CD4-positive, CD25-positive, alpha-beta regulatory T cell (primary cell): ENCODE measurements at regions not wholly inside any gene's neighbourhood (a gene's known extent, or its start where the extent isn't known, plus 50 kb on each side); places are given as distances from the start of the nearest gene placed in this dataset.
A peak's percentile ranks its signal among the peaks of the same experiment; 100 is the strongest.

Source experiments
- ATAC-seq, 2 donors: fragments of 150-1000 bp; cut with Tn5 transposase; one replicate each; pipeline ENCODE4 v1.10.0; 2021; ENCODE audit warnings: low read depth in 2 of 2, moderate number of reproducible peaks in 2 of 2, moderate library complexity in 1 of 2
- DNase-seq, 3 donors: peaks; one replicate each; pipeline versions ENCODE4 v3.0.0 to v3.0.0-alpha.2; 2012 to 2022; ENCODE audit warnings: mixed read lengths in 1 of 3
- H3K27ac ChIP-seq: one replicate; pipeline ENCODE4 v1.7.0; 2013; ENCODE audit warnings: mild to moderate bottlenecking, low read length; ENCODE audit not compliant: insufficient read depth, poor library complexity, severe bottlenecking
- H3K27me3 ChIP-seq: one replicate; pipeline ENCODE4 v1.7.0; 2013; ENCODE audit warnings: low read length; ENCODE audit not compliant: control insufficient read depth, insufficient read depth
- H3K36me3 ChIP-seq: one replicate; pipeline ENCODE4 v1.7.0; 2013; ENCODE audit warnings: mild to moderate bottlenecking, low read length, moderate library complexity; ENCODE audit not compliant: control insufficient read depth, insufficient read depth
- H3K4me1 ChIP-seq: 2 replicates; pipeline ENCODE4 v1.7.0; 2013; ENCODE audit warnings: mild to moderate bottlenecking, low read length; ENCODE audit not compliant: insufficient read depth, control insufficient read depth, poor library complexity, severe bottlenecking
- H3K4me3 ChIP-seq: one replicate; pipeline ENCODE4 v1.7.0; 2013; ENCODE audit warnings: low read depth, mild to moderate bottlenecking, low read length, moderate library complexity
- H3K9me3 ChIP-seq, 2 experiments: 1 replicate in 1 of 2; 2 replicates in 1 of 2; pipeline ENCODE4 v1.7.0; 2013; ENCODE audit warnings: low read length in 2 of 2, mild to moderate bottlenecking in 1 of 2, moderate library complexity in 1 of 2; ENCODE audit not compliant: control insufficient read depth in 2 of 2
- H3K27ac Mint-ChIP-seq, 3 donors: one replicate each; pipeline ENCODE4 v1.8.0; 2020 to 2022; ENCODE audit warnings: mild to moderate bottlenecking in 3 of 3, mixed read lengths in 3 of 3, moderate library complexity in 2 of 3
- H3K27me3 Mint-ChIP-seq: one replicate; pipeline ENCODE4 v1.8.0; 2022; ENCODE audit warnings: mild to moderate bottlenecking, mixed read lengths
- H3K36me3 Mint-ChIP-seq: one replicate; pipeline ENCODE4 v1.8.0; 2020; ENCODE audit warnings: mixed read lengths
- H3K4me1 Mint-ChIP-seq, 4 donors: one replicate each; pipeline ENCODE4 v1.8.0; 2020 to 2022; ENCODE audit warnings: mixed read lengths in 4 of 4, mild to moderate bottlenecking in 1 of 4
- H3K4me3 Mint-ChIP-seq, 4 donors: one replicate each; pipeline ENCODE4 v1.8.0; 2020 to 2022; ENCODE audit warnings: mild to moderate bottlenecking in 4 of 4, mixed read lengths in 4 of 4, moderate library complexity in 3 of 4
- H3K9me3 Mint-ChIP-seq, 7 donors: one replicate each; pipeline ENCODE4 v1.8.0; 2020 to 2022; ENCODE audit warnings: mixed read lengths in 7 of 7, mild to moderate bottlenecking in 3 of 7, moderate library complexity in 2 of 7

GRCh38 chr17:15124264-15124595 lies 140.9 kb downstream of the PMP22 start:
- no peak for DNase-seq
- no peak overlapping the region for H3K4me3 ChIP-seq
- no peak overlapping the region for H3K27ac ChIP-seq
- peaks cover 3% of the 10 kb centered on the region for H3K27me3 ChIP-seq
- no peaks in the 10 kb centered on the region for H3K4me1 Mint-ChIP-seq
- H3K36me3 ChIP-seq: no peaks in the 10 kb centered on the region
- no peak overlapping the region for H3K27ac Mint-ChIP-seq
- ATAC-seq: no peak
- H3K4me1 ChIP-seq: no peaks in the 10 kb centered on the region
- peaks cover 13% of the 10 kb centered on the region for H3K27me3 Mint-ChIP-seq
- H3K9me3 Mint-ChIP-seq: peaks cover 0 to 2% (median 0%) of the 10 kb centered on the region in 7 donors
- no peak overlapping the region for H3K4me3 Mint-ChIP-seq
- no peaks in the 10 kb centered on the region for H3K36me3 Mint-ChIP-seq
- H3K9me3 ChIP-seq: no peaks in the 10 kb centered on the region

DNA sequence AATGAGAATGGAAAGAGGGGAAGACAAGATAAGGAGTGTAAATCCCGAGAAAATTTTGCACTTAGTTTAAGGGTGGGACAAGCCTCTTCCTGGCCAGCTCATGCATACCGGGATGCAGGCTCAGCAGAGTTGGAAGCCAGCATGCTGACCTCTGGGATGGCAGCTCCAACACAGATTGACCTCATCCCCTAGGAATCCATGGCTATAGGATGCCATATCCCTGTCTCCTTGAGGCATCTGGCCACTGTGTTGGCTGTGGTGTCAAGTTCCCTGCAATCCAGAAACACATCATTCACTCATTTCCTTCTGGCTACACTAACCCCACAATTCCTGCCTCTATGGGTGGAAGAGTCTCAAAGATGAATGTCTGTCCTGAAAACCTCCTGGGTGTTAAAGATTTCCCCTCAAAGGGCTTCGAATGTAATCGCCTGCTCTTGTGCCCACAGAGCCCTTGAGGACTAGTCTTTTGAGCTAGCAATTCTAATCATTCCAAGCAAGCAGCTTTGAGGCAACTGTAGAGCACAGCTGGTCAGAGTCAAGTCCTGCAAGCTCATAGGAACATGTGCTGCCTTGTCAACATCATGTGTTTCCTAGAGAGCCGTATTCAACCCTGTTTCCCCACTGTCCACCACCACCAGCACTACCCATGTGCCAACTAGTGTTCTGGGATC lies 141.4 kb downstream of the PMP22 start:
- no peaks in the 10 kb centered on the region for H3K36me3 ChIP-seq
- no peak for DNase-seq
- H3K4me1 ChIP-seq: no peaks in the 10 kb centered on the region
- H3K27ac Mint-ChIP-seq: no peak overlapping the region
- H3K36me3 Mint-ChIP-seq: no peaks in the 10 kb centered on the region
- H3K27me3 ChIP-seq: no peaks in the 10 kb centered on the region
- no peak overlapping the region for H3K4me3 ChIP-seq
- H3K27me3 Mint-ChIP-seq: peaks cover 13% of the 10 kb centered on the region
- H3K9me3 ChIP-seq: no peaks in the 10 kb centered on the region
- H3K4me3 Mint-ChIP-seq: no peak overlapping the region
- no peaks in the 10 kb centered on the region for H3K4me1 Mint-ChIP-seq
- H3K9me3 Mint-ChIP-seq: peaks cover 0 to 2% (median 0%) of the 10 kb centered on the region in 7 donors
- H3K27ac ChIP-seq: no peak overlapping the region
- ATAC-seq: no peak

GRCh38 chr17:15122857-15123256 lies 142.3 kb downstream of the PMP22 start:
- no peak overlapping the region for H3K4me3 Mint-ChIP-seq

DNA sequence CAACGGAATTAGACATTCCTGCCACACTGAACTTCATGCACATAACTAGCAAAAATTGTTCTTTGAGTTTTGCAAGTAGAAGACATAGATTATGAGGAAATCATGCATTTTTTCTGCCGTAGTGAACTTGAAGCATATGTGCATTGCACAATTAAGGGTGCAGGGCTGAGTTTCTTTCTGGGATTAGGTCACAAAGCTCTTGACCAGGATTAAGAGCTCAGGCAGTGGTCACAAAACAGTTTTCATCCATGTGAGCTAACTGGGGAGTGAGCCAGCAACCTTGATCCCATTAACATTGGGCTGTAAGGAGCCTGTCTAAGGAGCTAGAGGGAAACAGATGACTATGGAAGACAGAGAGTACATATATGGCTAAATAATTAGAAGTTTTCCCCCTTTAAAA lies 143.7 kb downstream of the PMP22 start:
- H3K27me3 ChIP-seq: no peaks in the 10 kb centered on the region
- no peaks in the 10 kb centered on the region for H3K36me3 ChIP-seq
- no peak for ATAC-seq
- H3K27ac ChIP-seq: no peak overlapping the region
- H3K36me3 Mint-ChIP-seq: no peaks in the 10 kb centered on the region
- H3K27me3 Mint-ChIP-seq: peaks cover 13% of the 10 kb centered on the region
- H3K4me3 Mint-ChIP-seq: no peak overlapping the region
- no peaks in the 10 kb centered on the region for H3K4me1 ChIP-seq
- DNase-seq: no peak
- H3K27ac Mint-ChIP-seq: no peak overlapping the region
- no peaks in the 10 kb centered on the region for H3K4me1 Mint-ChIP-seq
- no peak overlapping the region for H3K4me3 ChIP-seq
- H3K9me3 Mint-ChIP-seq: peaks cover 0 to 5% (median 0%) of the 10 kb centered on the region in 7 donors
- H3K9me3 ChIP-seq: no peaks in the 10 kb centered on the region

More at GRCh38 chr17:15122857-15123256, 142.3 kb downstream of the PMP22 start:
- H3K9me3 ChIP-seq: no peaks in the 10 kb centered on the region
- no peak overlapping the region for H3K27ac ChIP-seq
- H3K4me1 ChIP-seq: no peaks in the 10 kb centered on the region
- no peaks in the 10 kb centered on the region for H3K36me3 ChIP-seq
- Mint-ChIP-seq H3K4me1 (no peaks in the 10 kb centered on the region), H3K27me3 (peaks cover 13% of the 10 kb centered on the region), H3K36me3 (no peaks in the 10 kb centered on the region), H3K27ac (no peak overlapping the region), H3K9me3 (peaks cover 0 to 3% (median 0%) of the 10 kb centered on the region in 7 donors)
- no peak for ATAC-seq
- no peak overlapping the region for H3K4me3 ChIP-seq
- DNase-seq: no peak
- H3K27me3 ChIP-seq: no peaks in the 10 kb centered on the region

DNA sequence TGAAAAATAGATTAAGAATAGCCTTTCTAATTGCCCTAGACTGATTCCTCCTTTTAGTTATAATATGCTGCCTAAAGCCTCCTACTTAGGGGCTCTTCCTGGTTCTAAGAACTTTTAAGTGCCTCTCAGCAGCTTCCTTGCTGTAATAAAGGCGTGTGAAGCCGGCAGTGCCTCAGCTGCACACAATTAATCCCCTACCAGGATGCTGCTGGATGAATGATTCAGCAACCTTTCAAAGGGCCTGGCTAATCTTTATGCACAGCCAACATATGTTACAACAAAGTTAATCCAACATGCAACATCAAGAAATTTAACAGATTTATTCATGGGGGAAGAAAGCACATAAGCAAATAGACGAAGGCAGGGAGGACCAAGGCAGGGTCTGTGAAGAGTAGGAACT lies 145.2 kb downstream of the PMP22 start:
- Histone ChIP-seq H3K27me3 (no peaks in the 10 kb centered on the region), H3K27ac (no peak overlapping the region), H3K4me1 (no peaks in the 10 kb centered on the region), H3K4me3 (no peak overlapping the region), H3K36me3 (no peaks in the 10 kb centered on the region), H3K9me3 (no peaks in the 10 kb centered on the region)
- DNase-seq (no peak), ATAC-seq (no peak)
- peak overlapping the region in 1 of 3 donors; percentile 15 for H3K27ac Mint-ChIP-seq
- H3K27me3 Mint-ChIP-seq: peaks cover 13% of the 10 kb centered on the region
- peaks cover 0 to 9% (median 0%) of the 10 kb centered on the region in 7 donors for H3K9me3 Mint-ChIP-seq
- no peaks in the 10 kb centered on the region for H3K4me1 Mint-ChIP-seq
- no peaks in the 10 kb centered on the region for H3K36me3 Mint-ChIP-seq
- H3K4me3 Mint-ChIP-seq: no peak overlapping the region

- Mint-ChIP-seq H3K4me3 (no peak overlapping the region), H3K27me3 (peaks cover 9% of the 10 kb centered on the region), H3K4me1 (no peaks in the 10 kb centered on the region), H3K9me3 (peaks cover 0 to 9% (median 0%) of the 10 kb centered on the region in 7 donors), H3K27ac (no peak overlapping the region), H3K36me3 (no peaks in the 10 kb centered on the region)
- Histone ChIP-seq H3K4me1 (no peaks in the 10 kb centered on the region), H3K27ac (no peak overlapping the region), H3K36me3 (no peaks in the 10 kb centered on the region), H3K9me3 (no peaks in the 10 kb centered on the region), H3K27me3 (no peaks in the 10 kb centered on the region), H3K4me3 (no peak overlapping the region)
- no peak for DNase-seq
- ATAC-seq: no peak
These were observed 147.9 kb downstream of the PMP22 start for GRCh38 chr17:15117239-15117638.

- Histone ChIP-seq H3K4me1 (no peaks in the 10 kb centered on the region), H3K9me3 (no peaks in the 10 kb centered on the region), H3K27me3 (no peaks in the 10 kb centered on the region), H3K36me3 (no peaks in the 10 kb centered on the region), H3K27ac (no peak overlapping the region), H3K4me3 (no peak overlapping the region)
- no peak for DNase-seq
- H3K9me3 Mint-ChIP-seq: peaks cover 0 to 9% (median 0%) of the 10 kb centered on the region in 7 donors
- H3K27me3 Mint-ChIP-seq: no peaks in the 10 kb centered on the region
- no peak overlapping the region for H3K4me3 Mint-ChIP-seq
- no peak for ATAC-seq
- no peaks in the 10 kb centered on the region for H3K36me3 Mint-ChIP-seq
- H3K4me1 Mint-ChIP-seq: no peaks in the 10 kb centered on the region
- no peak overlapping the region for H3K27ac Mint-ChIP-seq
These were observed 152.1 kb downstream of the PMP22 start for GRCh38 chr17:15112846-15113617.

DNA sequence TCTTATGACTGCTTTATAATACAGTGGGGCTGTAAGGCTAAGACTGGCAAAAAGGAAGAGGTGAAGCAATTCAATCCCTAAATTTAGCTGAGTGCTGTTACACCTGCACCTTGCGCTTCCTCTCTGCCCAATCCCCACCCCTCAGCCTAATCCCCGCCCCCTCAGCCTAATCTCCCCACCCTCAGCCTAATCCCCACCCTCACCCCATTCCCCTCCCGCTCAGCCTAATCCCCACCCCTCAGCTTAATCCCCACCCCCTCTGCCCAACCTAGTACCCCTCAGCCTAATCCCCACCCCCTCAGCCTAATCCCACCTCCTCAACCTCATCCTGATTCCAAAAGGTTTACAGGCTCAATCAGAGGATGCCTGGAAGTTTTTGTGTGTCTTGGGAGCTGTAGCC lies 155.5 kb downstream of the PMP22 start:
- no peaks in the 10 kb centered on the region for H3K4me1 Mint-ChIP-seq
- Histone ChIP-seq H3K27ac (no peak overlapping the region), H3K36me3 (no peaks in the 10 kb centered on the region), H3K4me3 (no peak overlapping the region), H3K27me3 (no peaks in the 10 kb centered on the region), H3K9me3 (no peaks in the 10 kb centered on the region), H3K4me1 (no peaks in the 10 kb centered on the region)
- H3K9me3 Mint-ChIP-seq: peaks cover 0 to under 1% (median 0%) of the 10 kb centered on the region in 7 donors
- no peaks in the 10 kb centered on the region for H3K36me3 Mint-ChIP-seq
- no peak for DNase-seq
- ATAC-seq: no peak
- no peak overlapping the region for H3K27ac Mint-ChIP-seq
- H3K4me3 Mint-ChIP-seq: no peak overlapping the region
- H3K27me3 Mint-ChIP-seq: no peaks in the 10 kb centered on the region
